ENCODE measurements at regions not wholly inside any gene's neighbourhood (a gene's known extent, or its start where the extent isn't known, plus 50 kb on each side); places are given as distances from the start of the nearest gene placed in this dataset.
A peak's percentile ranks its signal among the peaks of the same experiment; 100 is the strongest.

DNA sequence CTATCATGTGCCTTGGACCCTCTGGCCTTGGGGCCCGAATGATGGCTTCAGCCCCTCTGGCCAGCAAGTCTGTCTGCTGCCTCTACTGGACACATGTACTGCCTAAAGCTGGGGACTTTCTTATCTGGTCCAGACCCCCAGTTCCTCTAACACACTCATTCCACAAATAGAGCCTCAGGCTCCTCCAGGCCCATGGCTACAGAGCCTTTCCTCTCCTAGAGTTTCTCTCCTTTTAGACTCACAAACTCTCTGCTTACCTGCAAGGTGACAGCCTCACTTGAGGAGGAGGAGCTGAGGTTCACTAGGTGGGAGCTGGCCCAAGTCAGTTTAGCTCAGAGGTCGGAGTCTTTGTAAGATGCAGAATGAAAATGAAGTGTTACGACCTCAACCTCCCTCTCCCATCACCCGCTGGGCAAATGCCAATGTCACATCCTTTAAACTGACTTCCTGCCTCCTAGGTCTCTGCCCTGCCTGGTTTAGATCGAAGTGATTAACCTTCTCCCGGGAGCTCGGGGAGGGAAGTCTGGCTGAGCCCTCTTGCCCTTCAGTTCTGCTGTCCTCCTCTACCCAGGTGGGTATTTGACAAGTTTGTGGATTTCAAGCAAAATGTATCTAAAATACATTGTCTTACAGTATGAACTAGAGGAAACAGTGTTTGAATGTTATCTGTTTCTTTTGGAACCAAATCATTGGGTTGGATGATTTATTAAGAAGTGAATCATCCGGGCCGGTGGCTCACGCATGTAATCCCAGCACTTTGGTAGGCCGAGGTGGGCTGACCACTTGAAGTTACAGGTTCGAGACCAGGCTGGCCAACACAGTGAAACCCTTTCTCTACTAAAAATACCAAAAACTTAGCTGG is 71.9 kb upstream of the TNS3 start:
- no peak for TF ChIP-seq CTCF (conservative IDR thresholded peaks at IDR 0.05; ENCODE audit: control insufficient read depth, insufficient read depth, low read depth, low read length)
- no peak overlapping the region for H3K4me3 ChIP-seq (ENCODE audit: control insufficient read depth, low read depth, low read length)
- DNase-seq (ENCODE audit: low read depth), result peak; percentile 82

GRCh38 chr7:47652591-47652990 is 70.7 kb upstream of the TNS3 start:
- DNase-seq (ENCODE audit: low read depth), result no peak
- TF ChIP-seq CTCF (conservative IDR thresholded peaks at IDR 0.05; ENCODE audit: control insufficient read depth, insufficient read depth, low read depth, low read length), result no peak
- no peak overlapping the region for H3K4me3 ChIP-seq (ENCODE audit: control insufficient read depth, low read depth, low read length)

GRCh38 chr7:47651355-47652317 is 69.7 kb upstream of the TNS3 start:
- H3K4me3 ChIP-seq (ENCODE audit: control insufficient read depth, low read depth, low read length), result no peak overlapping the region
- DNase-seq (ENCODE audit: low read depth), result peak; percentile 96
- TF ChIP-seq CTCF (conservative IDR thresholded peaks at IDR 0.05; ENCODE audit: control insufficient read depth, insufficient read depth, low read depth, low read length), result no peak

DNA sequence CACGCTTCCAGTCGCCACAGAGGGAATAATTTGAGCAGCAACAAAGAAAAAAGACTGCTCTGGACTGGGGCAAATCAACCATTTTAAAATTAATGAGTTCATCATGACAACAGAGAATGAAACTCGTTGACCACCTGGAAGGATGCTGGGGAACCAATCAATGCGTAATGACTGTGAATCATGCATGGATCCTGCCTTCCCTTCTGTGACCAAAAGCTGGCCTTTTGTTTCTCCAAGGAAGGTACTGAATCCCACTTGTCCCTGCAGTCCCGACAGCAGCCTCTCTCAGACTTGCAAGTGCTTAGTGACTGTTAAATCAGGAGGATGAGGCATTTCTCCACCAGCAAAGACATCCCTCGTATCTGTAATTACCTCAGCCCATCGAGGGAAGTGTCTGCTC is 68.0 kb upstream of the TNS3 start:
- no peak for TF ChIP-seq CTCF (conservative IDR thresholded peaks at IDR 0.05; ENCODE audit: control insufficient read depth, insufficient read depth, low read depth, low read length)
- DNase-seq (ENCODE audit: low read depth), result no peak
- H3K4me3 ChIP-seq (ENCODE audit: control insufficient read depth, low read depth, low read length), result no peak overlapping the region

DNA sequence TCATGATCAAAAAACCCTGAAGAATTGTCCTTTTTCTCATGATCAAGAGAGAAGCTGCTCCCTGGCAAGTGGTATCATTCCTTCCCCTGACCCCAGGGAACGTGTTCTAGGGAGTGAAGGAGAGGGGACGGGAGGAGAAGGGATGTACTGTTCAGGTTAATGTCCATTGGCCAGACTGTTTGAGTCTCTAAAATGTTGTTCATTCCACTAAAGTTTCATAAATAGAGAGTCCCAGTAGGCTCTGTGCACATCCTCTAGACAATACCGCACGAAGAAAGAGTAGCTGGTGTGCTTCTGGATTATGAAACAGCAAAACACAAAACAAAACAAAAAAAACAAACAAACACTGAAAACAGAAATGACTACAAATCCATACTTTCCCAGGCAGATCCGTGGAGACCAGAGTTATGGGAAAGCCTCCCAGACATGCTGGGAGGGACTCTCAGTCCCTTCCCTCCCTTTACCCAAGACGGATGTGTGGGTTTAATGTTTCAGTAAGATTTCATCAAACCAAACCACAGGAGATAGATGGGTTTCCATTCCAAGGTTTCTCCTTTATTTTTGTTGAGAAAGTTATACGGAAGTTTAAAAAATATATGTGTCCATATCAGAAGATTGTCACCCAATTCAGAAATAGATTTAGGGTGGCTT is 66.5 kb upstream of the TNS3 start:
- TF ChIP-seq CTCF (conservative IDR thresholded peaks at IDR 0.05; ENCODE audit: control insufficient read depth, insufficient read depth, low read depth, low read length), result no peak

DNA sequence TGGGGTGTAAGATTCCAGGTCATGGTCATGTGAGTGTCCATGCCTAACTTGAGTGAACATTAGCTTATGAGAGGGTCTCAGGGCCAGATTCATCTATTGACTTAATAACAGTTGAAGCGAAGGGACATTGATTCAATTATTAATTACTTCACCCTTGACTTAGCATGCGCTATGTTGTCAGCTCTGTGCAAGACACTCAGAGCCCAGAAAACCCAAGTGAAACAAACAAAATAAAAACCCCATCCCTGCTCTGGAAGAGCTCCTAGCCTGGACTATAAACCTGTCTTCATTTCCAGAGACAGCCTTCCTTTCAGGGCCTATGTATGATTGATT is 66.0 kb upstream of the TNS3 start:
- DNase-seq (ENCODE audit: low read depth), result no peak
- no peak for TF ChIP-seq CTCF (conservative IDR thresholded peaks at IDR 0.05; ENCODE audit: control insufficient read depth, insufficient read depth, low read depth, low read length)
- no peak overlapping the region for H3K4me3 ChIP-seq (ENCODE audit: control insufficient read depth, low read depth, low read length)

More for the DNA sequence above, 66.5 kb upstream of the TNS3 start:
- H3K4me3 ChIP-seq (ENCODE audit: control insufficient read depth, low read depth, low read length), result no peak overlapping the region
- DNase-seq (ENCODE audit: low read depth), result peak; percentile 79
